Bronchial epithelial cell (primary cell): ENCODE measurements at regions not wholly inside any gene's neighbourhood (a gene's known extent, or its start where the extent isn't known, plus 50 kb on each side); places are given as distances from the start of the nearest gene placed in this dataset.

Experiments used
- DNase-seq: peaks from one replicate; pipeline ENCODE4 v3.0.0-alpha.2; 2010; ENCODE audit warnings: low read depth
- FAIRE-seq: peaks from 2 replicates; lab custom pipeline; 2011; peaks lifted over from hg19 to GRCh38; lab: Jason Lieb, UNC
- H3K27me3 ChIP-seq: 2 replicates; pipeline ENCODE4 v1.5.1; 2011; ENCODE audit warnings: low read length; ENCODE audit not compliant: control insufficient read depth, insufficient read depth
- H3K36me3 ChIP-seq: 2 replicates; pipeline ENCODE4 v1.5.1; 2011; ENCODE audit warnings: low read length; ENCODE audit not compliant: control insufficient read depth, insufficient read depth
- H3K4me3 ChIP-seq: 2 replicates; pipeline ENCODE4 v1.5.1; 2011; ENCODE audit warnings: mild to moderate bottlenecking, low read depth, low read length, control low read depth
- TF ChIP-seq, protein P1 (sequence below): IDR thresholded peaks from 2 replicates; pipeline ENCODE4 v1.5.1; 2011; ENCODE audit warnings: mild to moderate bottlenecking, moderate library complexity, low read length, control low read depth, inconsistent platforms; ENCODE audit not compliant: insufficient read depth, severe bottlenecking

DNA sequence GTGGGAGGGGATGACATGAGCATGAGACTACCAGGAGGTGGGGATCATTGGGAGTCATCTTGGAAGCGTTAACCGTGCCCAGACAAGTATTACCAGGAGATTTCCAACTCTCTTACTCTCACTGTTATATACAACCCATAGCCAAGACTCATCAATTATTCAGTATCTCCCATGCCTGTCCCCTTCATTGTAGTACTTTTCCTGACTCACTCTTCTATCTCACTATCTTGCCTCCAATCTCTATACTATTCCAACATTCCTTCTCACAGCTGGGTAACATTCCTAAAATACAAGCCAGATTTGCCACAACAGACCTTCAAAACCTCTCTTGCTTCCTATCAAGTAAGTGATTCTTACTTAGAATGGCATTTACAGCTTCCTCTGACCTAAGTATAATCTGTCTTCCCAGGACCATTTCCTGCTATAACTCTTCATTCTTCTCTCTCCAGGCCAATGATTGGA, 226.3 kb upstream of the SMLR1 start:
- TF ChIP-seq, protein P1, sequence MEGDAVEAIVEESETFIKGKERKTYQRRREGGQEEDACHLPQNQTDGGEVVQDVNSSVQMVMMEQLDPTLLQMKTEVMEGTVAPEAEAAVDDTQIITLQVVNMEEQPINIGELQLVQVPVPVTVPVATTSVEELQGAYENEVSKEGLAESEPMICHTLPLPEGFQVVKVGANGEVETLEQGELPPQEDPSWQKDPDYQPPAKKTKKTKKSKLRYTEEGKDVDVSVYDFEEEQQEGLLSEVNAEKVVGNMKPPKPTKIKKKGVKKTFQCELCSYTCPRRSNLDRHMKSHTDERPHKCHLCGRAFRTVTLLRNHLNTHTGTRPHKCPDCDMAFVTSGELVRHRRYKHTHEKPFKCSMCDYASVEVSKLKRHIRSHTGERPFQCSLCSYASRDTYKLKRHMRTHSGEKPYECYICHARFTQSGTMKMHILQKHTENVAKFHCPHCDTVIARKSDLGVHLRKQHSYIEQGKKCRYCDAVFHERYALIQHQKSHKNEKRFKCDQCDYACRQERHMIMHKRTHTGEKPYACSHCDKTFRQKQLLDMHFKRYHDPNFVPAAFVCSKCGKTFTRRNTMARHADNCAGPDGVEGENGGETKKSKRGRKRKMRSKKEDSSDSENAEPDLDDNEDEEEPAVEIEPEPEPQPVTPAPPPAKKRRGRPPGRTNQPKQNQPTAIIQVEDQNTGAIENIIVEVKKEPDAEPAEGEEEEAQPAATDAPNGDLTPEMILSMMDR: no peak
- Histone ChIP-seq H3K36me3 (no peaks in the 10 kb centered on the region), H3K4me3 (no peak overlapping the region), H3K27me3 (no peaks in the 10 kb centered on the region)
- FAIRE-seq (no peak), DNase-seq (peak; percentile 79)

DNA sequence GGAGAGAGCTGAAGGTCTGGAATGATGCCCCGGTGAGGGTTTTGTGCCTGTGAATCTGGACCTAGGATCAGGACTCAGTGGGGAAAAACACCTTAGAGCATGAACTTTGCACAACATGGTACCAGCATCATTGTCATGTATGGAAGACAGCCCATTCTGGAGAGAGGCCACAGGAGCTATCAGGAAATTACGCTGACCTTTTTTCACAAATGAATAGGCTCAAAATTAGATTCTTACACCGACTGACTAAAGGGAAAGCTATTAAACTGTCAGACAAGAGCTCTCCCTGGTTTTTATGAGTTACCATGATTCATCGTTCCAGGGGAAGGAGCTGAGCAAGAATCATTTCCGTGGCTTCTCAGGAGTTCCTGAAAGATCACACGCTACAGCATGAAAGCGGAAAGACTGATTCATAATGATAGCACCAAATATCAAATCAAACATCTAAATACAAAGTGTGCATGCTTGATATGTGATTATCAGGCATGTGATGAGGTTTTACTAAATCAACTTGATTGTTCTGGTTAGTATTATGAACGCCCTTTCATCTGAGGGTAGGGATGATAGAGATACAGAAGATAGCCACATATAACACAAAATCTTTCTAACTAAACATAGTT, 224.9 kb upstream of the SMLR1 start:
- TF ChIP-seq, protein P1: no peak
- Histone ChIP-seq H3K36me3 (no peaks in the 10 kb centered on the region), H3K4me3 (no peak overlapping the region), H3K27me3 (no peaks in the 10 kb centered on the region)
- DNase-seq (peak; percentile 97), FAIRE-seq (peak; percentile 64)

DNA sequence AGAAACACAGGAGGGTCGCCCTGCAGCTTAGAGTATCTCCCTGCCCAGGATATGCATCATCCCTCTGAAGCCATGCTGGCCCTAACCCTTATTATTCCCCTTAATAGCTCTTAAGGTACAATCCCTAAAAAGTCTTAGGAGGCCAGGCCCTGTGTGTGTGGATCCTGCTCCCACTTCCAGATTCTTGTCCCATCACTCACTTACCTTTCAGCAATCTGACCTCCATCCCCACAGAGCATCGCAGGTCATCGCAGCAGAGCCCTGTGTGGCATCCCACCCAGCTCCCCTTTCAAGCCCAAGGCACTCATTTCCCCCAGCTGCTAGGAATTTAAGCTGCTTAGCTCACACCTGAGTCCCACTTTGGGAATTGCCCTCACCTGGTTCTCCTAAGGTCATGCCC, 223.8 kb upstream of the SMLR1 start:
- TF ChIP-seq, protein P1: no peak
- no peak for FAIRE-seq

DNA sequence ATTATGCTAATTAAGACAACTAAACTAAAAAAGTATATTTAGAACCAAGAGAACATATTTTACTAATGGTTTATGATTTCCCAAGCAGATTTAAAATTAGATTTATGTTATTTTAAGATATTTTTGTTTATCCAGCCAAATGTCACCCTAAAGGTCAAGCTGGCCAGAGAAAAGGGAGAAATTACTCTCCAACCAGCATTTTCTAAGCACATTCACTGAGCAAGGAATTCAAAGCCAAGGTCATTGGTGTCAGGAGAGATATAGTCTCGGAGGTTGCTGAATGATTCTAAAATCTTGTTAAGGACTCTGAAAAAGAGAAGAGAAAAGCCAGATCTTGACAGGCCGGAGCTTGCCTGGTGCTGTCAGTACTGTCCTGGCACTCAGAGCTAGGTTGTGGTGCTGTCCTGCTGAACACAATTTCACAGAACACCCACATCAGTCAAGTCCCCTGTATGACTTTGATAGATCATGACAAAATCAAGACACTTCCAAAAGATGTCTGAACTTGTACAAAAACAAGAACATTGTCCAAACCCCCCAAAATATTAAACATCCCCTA, 222.3 kb upstream of the SMLR1 start:
- DNase-seq (no peak), FAIRE-seq (no peak)
- TF ChIP-seq, protein P1: no peak
- H3K36me3 ChIP-seq: no peaks in the 10 kb centered on the region
- H3K27me3 ChIP-seq: no peaks in the 10 kb centered on the region
- H3K4me3 ChIP-seq: no peak overlapping the region

More for the DNA sequence above, 223.8 kb upstream of the SMLR1 start:
- Histone ChIP-seq H3K4me3 (no peak overlapping the region), H3K27me3 (no peaks in the 10 kb centered on the region), H3K36me3 (no peaks in the 10 kb centered on the region)
- no peak for DNase-seq

DNA sequence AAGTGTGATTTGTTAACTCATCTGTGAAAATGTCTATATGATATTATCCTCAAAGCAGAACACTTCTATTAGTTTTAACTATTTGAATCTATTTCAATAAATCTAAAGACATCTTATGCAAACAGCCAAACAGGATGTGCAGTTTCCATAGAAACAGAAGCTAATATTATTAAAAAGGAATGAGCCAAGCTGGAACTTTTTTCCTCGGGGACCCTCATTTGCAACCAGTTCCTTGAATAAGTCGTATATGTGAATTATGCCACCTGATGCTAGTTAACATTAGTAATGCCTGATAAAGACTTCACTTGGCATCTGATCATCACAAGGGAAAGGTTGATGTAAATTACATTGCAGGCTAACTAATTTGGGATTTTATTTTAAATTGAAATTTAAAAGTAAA, 216.9 kb upstream of the SMLR1 start:
- Histone ChIP-seq H3K4me3 (no peak overlapping the region), H3K27me3 (no peaks in the 10 kb centered on the region), H3K36me3 (no peaks in the 10 kb centered on the region)
- FAIRE-seq (no peak), DNase-seq (no peak)
- TF ChIP-seq, protein P1: no peak

DNA sequence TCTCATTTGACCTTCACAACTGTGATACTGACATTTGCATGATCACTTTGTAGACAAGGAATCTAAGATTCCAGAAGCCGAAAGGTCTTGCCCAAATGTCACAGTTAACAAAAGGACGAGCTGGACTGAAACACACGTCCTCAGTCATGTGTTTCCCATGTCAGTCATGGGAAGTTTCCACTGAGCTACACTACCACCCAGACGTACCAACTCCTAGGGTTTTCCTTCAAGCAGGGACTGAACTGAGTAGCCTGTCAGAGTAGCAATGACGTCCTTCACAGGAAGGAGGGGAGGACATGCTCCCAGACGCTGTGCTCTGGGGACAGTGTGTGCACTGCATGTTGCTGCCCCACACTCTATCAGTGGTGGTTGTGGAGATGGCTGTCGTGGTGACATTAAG, 215.8 kb upstream of the SMLR1 start:
- H3K36me3 ChIP-seq: no peaks in the 10 kb centered on the region
- peak; percentile 13 for FAIRE-seq
- no peak for DNase-seq
- TF ChIP-seq, protein P1: no peak
- no peaks in the 10 kb centered on the region for H3K27me3 ChIP-seq
- H3K4me3 ChIP-seq: no peak overlapping the region
